ENCODE measurements at regions not wholly inside any gene's neighbourhood (a gene's known extent, or its start where the extent isn't known, plus 50 kb on each side); places are given as distances from the start of the nearest gene placed in this dataset.

GRCh38 chr4:180518906-180519305 is 1724.3 kb upstream of the TENM3 start:
- TF ChIP-seq CTCF (IDR thresholded peaks at IDR 0.05) (no peak), POLR2A (IDR thresholded peaks at IDR 0.05) (no peak)
